HG02610 (cell line): ENCODE measurements at regions not wholly inside any gene's neighbourhood (a gene's known extent, or its start where the extent isn't known, plus 50 kb on each side); places are given as distances from the start of the nearest gene placed in this dataset.
"Not testable (repeated sequence)": the region's sequence is repeated elsewhere in the genome, so short reads cannot be mapped to it uniquely, and the experiment has no call there.

Experiments
- ATAC-seq: cut with Tn5 transposase; IDR thresholded peaks from one replicate; pipeline ENCODE4 v1.9.1; 2021; ENCODE audit warnings: mild to moderate bottlenecking, moderate library complexity; ENCODE audit not compliant: unreplicated experiment

DNA sequence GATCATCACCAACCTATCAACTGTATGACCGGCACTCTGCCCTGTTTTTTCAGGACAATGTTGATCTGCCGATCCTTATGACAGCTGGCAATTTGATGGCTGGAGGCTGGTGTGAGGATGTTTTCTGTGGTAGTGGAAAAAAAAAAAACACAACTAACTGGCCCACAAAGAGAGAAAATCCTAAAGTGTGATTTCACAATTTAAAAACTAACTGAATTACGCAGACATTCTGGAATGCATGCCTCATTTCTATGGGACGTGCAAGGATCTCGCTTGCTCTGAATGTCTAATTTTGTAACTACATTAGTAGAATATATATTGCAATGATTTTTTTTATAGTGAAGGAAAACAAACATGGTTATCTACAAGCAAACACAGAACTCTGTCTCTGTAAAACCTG is 590.5 kb downstream of the ETS1 start:
- ATAC-seq = no peak

GRCh38 chr11:127995921-127996320 is 591.4 kb downstream of the ETS1 start:
- ATAC-seq = no peak

GRCh38 chr11:127994736-127995135 is 592.6 kb downstream of the ETS1 start:
- ATAC-seq = no peak

DNA sequence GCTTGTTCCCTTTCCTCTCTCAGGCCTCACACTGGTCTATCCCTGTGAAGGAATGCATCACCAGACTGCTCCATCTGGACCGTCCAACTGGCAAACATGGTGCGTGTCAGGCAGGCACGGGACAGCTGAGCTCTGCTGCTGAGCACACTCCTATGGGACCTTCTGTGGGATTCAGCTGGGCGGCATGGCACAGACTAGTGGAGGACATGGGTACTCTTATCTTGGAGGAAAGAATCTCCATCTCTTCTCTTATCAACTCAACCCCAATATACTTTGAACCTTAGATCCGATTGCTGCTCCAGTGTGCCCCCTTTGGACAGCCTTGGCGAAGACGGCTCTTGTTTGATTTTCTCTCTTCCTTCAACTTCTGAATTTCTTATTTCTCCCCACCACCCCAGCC is 593.6 kb downstream of the ETS1 start:
- ATAC-seq = no peak

DNA sequence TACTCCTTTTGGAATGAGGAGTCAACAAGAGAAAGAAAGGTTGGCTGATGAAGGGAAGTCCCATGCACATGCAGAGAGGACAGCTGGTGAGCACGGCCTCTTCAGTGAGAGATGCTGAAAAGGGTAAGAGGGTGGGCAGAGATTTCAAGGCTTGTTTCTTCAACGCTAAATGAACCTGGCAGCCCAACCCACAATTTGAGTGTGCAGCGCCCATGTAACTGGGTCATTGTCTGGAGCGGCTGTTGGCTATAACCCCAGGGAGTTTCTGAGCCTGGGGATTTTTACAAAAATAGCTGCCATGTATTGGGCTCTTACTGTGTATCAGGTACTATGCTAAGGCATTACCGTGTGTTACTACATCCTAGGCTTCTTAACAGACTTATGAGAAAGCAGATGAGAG is 594.1 kb downstream of the ETS1 start:
- ATAC-seq = no peak

DNA sequence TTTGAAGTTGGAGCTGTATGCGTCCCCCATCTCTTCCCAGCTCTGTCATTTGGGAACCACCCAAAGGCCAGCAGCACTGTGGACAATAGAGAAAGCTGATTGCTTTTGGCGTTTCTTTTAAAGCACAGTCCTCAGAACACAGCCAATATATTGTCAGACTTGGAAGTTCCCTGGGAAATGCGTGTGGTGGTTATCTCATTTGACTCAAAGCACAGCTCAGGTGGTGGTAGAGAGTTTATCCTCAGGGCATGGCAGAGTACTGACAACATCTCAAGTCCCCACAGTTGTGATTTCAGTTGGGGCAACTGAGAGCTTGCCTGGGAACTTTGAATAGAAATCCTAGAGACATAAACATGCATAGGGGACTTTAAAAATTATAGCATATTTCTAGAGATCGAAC is 601.3 kb downstream of the ETS1 start:
- no peak for ATAC-seq

GRCh38 chr11:127972816-127973215 is 614.5 kb downstream of the ETS1 start:
- ATAC-seq = no peak

- no peak for ATAC-seq
Observed at GRCh38 chr11:127971448-127971847, 615.9 kb downstream of the ETS1 start.

- no peak for ATAC-seq
Observed at GRCh38 chr11:127966821-127967220, 620.5 kb downstream of the ETS1 start.

DNA sequence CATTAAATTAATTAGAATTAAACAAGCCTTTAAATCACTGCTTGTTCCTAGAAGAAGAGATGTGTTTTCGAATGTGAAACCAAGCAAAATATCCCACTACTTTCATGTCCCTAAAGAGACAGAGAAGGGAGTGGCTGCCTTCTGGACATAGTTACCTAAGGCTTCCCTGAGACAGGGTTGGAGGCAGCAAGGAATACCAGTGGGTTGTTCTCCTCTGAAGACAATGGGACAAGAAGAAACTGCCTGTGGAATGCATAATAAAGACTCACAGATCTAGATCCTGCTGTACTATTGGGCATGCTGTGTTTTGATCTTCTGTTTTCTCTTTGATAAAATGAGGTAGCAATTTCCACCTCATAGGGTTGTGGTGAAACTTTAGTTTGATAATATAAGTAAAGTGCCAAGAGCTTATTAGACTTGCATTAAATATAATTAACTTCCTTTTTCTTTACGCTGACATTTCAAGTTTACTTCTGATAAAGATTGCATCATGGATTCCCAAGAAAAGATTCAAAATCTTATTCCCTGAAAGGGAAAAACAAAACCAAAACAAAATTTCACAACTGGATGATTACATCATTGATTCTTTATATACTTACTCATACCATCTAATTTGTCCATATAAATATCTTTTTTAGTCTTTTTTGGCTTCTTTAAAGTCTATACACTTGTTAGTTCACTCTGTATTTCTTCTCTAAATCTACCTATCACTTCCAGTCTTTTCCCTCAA is 621.3 kb downstream of the ETS1 start:
- ATAC-seq = no peak

DNA sequence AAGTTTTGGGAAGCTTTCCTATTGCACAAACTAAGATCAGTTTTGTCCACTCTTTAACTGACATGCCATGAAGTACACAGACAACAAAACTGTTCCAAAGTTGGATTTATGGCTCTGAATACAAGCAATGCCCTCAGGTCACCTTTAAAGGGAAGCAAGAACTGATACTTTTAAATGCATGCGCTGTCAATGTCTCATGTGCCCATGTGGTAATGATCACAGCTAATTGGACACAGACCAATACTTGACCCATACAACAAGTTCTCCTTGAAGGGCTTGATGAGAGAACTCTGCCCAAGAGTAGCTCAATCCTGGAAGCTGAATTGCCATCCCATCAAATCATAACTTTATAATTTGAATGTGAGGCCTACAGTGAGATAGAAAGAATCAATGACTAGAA is 624.9 kb downstream of the ETS1 start:
- ATAC-seq = no peak

GRCh38 chr11:127950162-127950561 is 637.2 kb downstream of the ETS1 start:
- no peak for ATAC-seq

DNA sequence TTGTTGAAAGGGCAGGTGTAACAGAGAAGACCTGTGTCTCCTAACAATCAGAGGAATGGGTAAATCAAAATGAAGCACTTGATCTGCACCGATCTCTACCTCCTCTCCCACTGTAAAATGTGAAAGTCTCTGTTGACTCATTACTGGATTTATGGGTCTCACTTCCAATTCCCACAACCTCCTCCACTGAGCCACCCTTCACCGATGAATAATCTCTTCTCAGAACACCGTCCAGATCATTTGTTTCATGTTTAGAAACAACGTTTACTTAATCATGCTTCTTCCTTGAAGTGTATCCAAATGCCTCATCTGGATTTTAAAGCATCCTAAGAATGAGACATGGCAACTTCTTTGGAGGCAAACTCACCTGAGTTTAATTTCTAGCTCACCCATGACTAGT is 643.6 kb downstream of the ETS1 start:
- ATAC-seq = no peak

GRCh38 chr11:127943152-127943551 is 644.2 kb downstream of the ETS1 start:
- no peak for ATAC-seq

DNA sequence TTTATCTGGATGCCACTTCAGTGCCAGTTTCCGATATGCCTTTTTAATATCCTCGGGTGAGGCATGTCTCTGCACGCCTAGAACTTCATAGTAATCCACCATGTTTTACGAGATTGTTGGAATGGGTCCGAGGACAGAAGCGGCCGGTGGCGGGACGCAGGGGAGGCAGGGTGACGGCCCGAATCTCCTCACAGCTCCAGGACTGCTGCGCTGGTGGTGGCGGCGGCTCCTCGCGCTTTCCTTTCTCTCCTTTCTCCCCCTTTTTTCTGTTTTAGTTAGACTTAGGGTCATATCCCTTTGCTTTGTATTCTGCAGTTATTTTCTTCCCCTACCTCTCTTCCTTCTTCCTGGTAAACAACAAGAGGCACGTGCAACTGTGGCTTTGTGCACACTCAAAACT is 645.8 kb downstream of the ETS1 start:
- ATAC-seq = not testable (repeated sequence)

GRCh38 chr11:127939000-127939399 is 648.4 kb downstream of the ETS1 start:
- ATAC-seq = no peak

DNA sequence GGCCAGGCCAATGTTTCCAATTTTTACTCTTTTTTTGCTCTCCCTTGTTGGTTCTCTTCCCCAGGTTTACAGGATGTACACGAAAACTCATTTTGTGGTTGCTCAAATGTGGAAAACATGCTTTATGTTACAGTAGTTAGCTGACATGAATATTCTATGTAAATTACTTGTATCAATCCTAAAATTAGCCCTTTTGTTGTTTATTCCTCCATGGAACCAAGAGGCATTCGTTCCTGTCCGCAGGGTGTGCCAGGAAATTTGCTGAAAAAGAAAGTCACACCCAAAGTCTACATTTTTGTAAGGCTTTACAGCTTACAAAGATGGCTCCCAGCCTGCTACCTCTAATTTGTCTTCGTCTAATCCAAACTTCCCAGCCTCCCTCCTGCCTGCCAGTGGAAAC is 652.3 kb downstream of the ETS1 start:
- no peak for ATAC-seq

GRCh38 chr11:127933961-127934360 is 653.4 kb downstream of the ETS1 start:
- not testable (repeated sequence) for ATAC-seq

DNA sequence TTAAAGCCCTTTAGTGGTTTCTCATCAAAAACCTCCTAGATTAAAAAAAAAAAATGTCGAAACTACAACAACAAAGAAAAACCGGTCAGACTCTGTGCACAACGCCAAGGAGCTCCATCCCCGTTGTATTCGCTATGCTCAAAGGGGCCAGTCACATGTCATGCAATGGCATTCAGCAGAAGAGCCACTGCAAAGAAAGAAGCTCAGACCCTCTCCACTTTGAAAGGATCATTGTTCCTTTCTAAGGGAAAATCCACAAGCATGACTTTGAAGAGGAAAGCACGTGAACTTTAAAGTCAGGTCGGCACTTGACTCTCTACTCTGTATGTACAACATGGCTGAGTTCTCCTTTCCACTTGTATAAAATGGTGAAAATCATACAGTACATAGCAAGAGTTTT is 655.6 kb downstream of the ETS1 start:
- ATAC-seq = no peak

DNA sequence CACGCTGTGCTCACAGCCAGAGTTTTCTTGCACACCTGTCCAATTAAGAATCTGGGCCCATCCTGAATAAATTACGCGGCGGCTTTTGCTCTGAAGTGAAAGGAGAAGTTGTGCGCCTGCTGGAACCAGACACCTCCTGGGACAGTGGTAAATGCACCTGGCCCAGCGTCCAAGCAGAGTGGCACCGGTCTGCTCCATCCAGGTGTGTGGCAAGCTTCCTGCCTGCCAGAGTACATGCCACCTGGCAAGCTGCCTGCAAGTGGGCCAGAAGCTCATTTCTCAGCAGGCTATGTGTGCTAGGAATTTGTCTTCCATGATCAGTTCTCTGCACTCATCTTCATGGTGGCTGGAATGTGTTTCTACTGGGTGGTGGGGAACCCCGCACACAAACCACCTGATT is 660.6 kb downstream of the ETS1 start:
- no peak for ATAC-seq

DNA sequence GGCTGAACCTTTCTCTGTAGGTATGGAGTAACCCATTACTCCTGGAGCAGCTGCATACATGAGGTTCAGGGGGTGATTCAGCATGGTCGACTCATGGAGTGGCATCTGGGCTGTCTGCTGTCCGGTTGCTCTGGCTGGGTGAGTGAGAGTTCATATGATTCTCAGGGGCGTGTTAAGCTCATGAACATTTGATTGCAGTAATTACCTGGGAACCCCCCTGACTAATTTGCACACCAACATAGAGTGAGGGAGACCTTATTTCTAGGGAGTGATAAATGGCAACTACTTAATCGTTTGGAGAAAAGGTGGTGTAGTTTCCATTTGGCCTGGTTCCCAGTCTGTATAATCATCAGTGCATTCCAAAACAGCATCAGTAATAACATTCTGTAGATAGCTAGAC is 661.9 kb downstream of the ETS1 start:
- no peak for ATAC-seq

DNA sequence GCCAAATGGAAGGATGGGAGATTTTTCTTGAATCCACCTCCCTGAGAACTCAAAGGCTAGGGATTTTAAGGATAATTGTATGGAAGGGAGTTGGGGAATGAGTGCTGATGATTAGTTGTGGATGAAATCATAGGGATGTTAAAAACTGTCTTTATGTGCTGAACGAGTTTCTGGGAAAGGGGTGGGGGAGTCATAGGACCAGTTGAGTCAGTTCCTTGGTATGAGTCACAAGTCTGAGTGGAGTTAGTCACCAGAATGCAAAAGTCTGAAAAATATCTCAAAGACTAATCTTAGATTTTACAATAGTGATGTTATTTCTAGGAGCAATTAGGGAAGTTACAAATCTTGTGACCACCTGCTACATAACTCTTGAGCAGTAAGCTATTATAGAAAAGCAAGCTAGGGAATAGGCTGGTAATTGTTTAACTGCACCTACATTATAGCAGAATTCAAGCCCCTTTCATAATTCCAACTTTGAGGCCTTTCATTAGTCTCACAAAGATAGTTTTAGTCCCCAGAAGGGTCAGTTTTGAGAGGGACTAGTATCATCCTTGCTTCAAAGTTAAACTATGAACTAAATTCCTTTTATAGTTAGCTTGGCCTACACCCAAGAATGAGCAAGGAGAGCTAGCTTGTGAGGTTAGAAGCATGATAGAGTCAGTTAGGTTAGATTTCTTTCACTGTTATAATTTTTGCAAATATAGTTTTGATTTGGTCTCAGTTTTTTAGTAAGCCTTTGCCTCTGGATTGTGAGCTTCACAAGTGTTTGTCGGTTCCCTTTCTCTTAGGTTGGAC is 668.0 kb downstream of the ETS1 start:
- ATAC-seq = no peak
